HG02938 (cell line): ENCODE measurements at regions not wholly inside any gene's neighbourhood (a gene's known extent, or its start where the extent isn't known, plus 50 kb on each side); places are given as distances from the start of the nearest gene placed in this dataset.

Source experiments
- ATAC-seq: cut with Tn5 transposase; IDR thresholded peaks from one replicate; pipeline ENCODE4 v1.9.1; 2021; ENCODE audit warnings: mild to moderate bottlenecking, moderate library complexity; ENCODE audit not compliant: unreplicated experiment

- no peak for ATAC-seq
These were observed 102.1 kb upstream of the MLIP start for GRCh38 chr6:54009052-54009654.

GRCh38 chr6:54010340-54011276 is 100.6 kb upstream of the MLIP start:
- no peak for ATAC-seq

- ATAC-seq: no peak
These were observed 100.0 kb upstream of the MLIP start for GRCh38 chr6:54011277-54011648.

GRCh38 chr6:54013966-54014365 is 97.3 kb upstream of the MLIP start:
- no peak for ATAC-seq

GRCh38 chr6:54014440-54014839 is 96.8 kb upstream of the MLIP start:
- no peak for ATAC-seq

GRCh38 chr6:54017877-54018276 is 93.4 kb upstream of the MLIP start:
- ATAC-seq: no peak

GRCh38 chr6:54018722-54019121 is 92.5 kb upstream of the MLIP start:
- no peak for ATAC-seq

GRCh38 chr6:54019860-54020259 is 91.4 kb upstream of the MLIP start:
- no peak for ATAC-seq

GRCh38 chr6:54020334-54020733 is 90.9 kb upstream of the MLIP start:
- no peak for ATAC-seq

GRCh38 chr6:54026652-54027400 is 84.4 kb upstream of the MLIP start:
- no peak for ATAC-seq

GRCh38 chr6:54028170-54028569 is 83.1 kb upstream of the MLIP start:
- ATAC-seq: no peak

- no peak for ATAC-seq
These were observed 82.1 kb upstream of the MLIP start for GRCh38 chr6:54029187-54029586.

- ATAC-seq: no peak
These were observed 80.1 kb upstream of the MLIP start for GRCh38 chr6:54031169-54031568.

- no peak for ATAC-seq
These were observed 73.9 kb upstream of the MLIP start for GRCh38 chr6:54037277-54037779.

GRCh38 chr6:54040545-54040944 is 70.7 kb upstream of the MLIP start:
- no peak for ATAC-seq

- no peak for ATAC-seq
These were observed 70.0 kb upstream of the MLIP start for GRCh38 chr6:54041239-54041638.

- ATAC-seq: no peak
These were observed 67.9 kb upstream of the MLIP start for GRCh38 chr6:54043360-54043759.

GRCh38 chr6:54044059-54044458 is 67.2 kb upstream of the MLIP start:
- ATAC-seq: no peak

- no peak for ATAC-seq
These were observed 62.5 kb upstream of the MLIP start for GRCh38 chr6:54048782-54049181.

- ATAC-seq: no peak
These were observed 60.5 kb upstream of the MLIP start for GRCh38 chr6:54050750-54051149.

GRCh38 chr6:54053881-54054391 is 57.3 kb upstream of the MLIP start:
- no peak for ATAC-seq
